H9 (cell line): ENCODE measurements at regions not wholly inside any gene's neighbourhood (a gene's known extent, or its start where the extent isn't known, plus 50 kb on each side); places are given as distances from the start of the nearest gene placed in this dataset.

ENCODE experiments used
- DNase-seq: peaks from one replicate; pipeline ENCODE4 v3.0.0-alpha.2; 2017
- H2AFZ ChIP-seq: one replicate; pipeline ENCODE4 v1.6.1; 2013; ENCODE audit warnings: mild to moderate bottlenecking, low read length, control low read depth, moderate library complexity
- H2AK5ac ChIP-seq: 2 replicates; pipeline ENCODE4 v1.6.1; 2013; ENCODE audit warnings: low read length, control low read depth, mixed read lengths; ENCODE audit not compliant: insufficient read length
- H2BK120ac ChIP-seq: one replicate; pipeline ENCODE4 v1.6.1; 2013; ENCODE audit warnings: low read depth, mild to moderate bottlenecking, low read length, control low read depth, inconsistent platforms; ENCODE audit not compliant: poor library complexity, severe bottlenecking
- H2BK12ac ChIP-seq: 2 replicates; pipeline ENCODE4 v1.6.1; 2013; ENCODE audit warnings: low read length, control low read depth, mixed read lengths, low read depth; ENCODE audit not compliant: insufficient read length
- H2BK15ac ChIP-seq: 2 replicates; pipeline ENCODE4 v1.6.1; 2013; ENCODE audit warnings: low read depth, low read length, control low read depth
- H2BK20ac ChIP-seq: one replicate; pipeline ENCODE4 v1.6.1; 2013; ENCODE audit warnings: low read depth, mild to moderate bottlenecking, low read length, control low read depth, inconsistent platforms; ENCODE audit not compliant: poor library complexity, severe bottlenecking
- H2BK5ac ChIP-seq: 2 replicates; pipeline ENCODE4 v1.6.1; 2013; ENCODE audit warnings: low read length, control low read depth, mixed read lengths; ENCODE audit not compliant: insufficient read length
- H3K14ac ChIP-seq: 2 replicates; pipeline ENCODE4 v1.6.1; 2013; ENCODE audit warnings: low read length, control low read depth; ENCODE audit not compliant: insufficient read depth
- H3K18ac ChIP-seq: 2 replicates; pipeline ENCODE4 v1.6.1; 2013; ENCODE audit warnings: low read depth, mild to moderate bottlenecking, mixed read lengths, low read length, control low read depth; ENCODE audit not compliant: insufficient read length
- H3K23ac ChIP-seq: 2 replicates; pipeline ENCODE4 v1.6.1; 2013; ENCODE audit warnings: low read length, control low read depth, mixed read lengths, low read depth; ENCODE audit not compliant: insufficient read length
- H3K23me2 ChIP-seq: 2 replicates; pipeline ENCODE4 v1.6.1; 2013; ENCODE audit warnings: low read depth, mild to moderate bottlenecking, mixed read lengths, low read length, control low read depth; ENCODE audit not compliant: insufficient read length, poor library complexity, severe bottlenecking
- H3K27ac ChIP-seq: 2 replicates; pipeline ENCODE4 v1.5.1; 2013; ENCODE audit warnings: low read length, control low read depth, mixed read lengths, low read depth; ENCODE audit not compliant: insufficient read length
- H3K27me3 ChIP-seq: 2 replicates; pipeline ENCODE4 v1.6.1; 2013; ENCODE audit warnings: low read length, control low read depth, inconsistent platforms; ENCODE audit not compliant: insufficient read depth
- H3K4ac ChIP-seq: 2 replicates; pipeline ENCODE4 v1.6.1; 2013; ENCODE audit warnings: low read depth, mild to moderate bottlenecking, control low read depth, inconsistent platforms, low read length, moderate library complexity
- H3K4me1 ChIP-seq: 2 replicates; pipeline ENCODE4 v1.6.1; 2013; ENCODE audit warnings: low read length, control low read depth, inconsistent platforms; ENCODE audit not compliant: insufficient read depth
- H3K4me2 ChIP-seq: 2 replicates; pipeline ENCODE4 v1.6.1; 2013; ENCODE audit warnings: low read length, control low read depth, mixed read lengths; ENCODE audit not compliant: insufficient read length, insufficient read depth
- H3K56ac ChIP-seq: 2 replicates; pipeline ENCODE4 v1.6.1; 2013; ENCODE audit warnings: low read depth, mild to moderate bottlenecking, mixed read lengths, low read length, control low read depth; ENCODE audit not compliant: insufficient read length
- H3K79me1 ChIP-seq: 2 replicates; pipeline ENCODE4 v1.6.1; 2013; ENCODE audit warnings: low read depth, mild to moderate bottlenecking, moderate library complexity, low read length, control low read depth, inconsistent platforms; ENCODE audit not compliant: insufficient read depth, poor library complexity, severe bottlenecking
- H3K79me2 ChIP-seq: 2 replicates; pipeline ENCODE4 v1.6.1; 2013; ENCODE audit warnings: low read length, control low read depth, inconsistent platforms; ENCODE audit not compliant: insufficient read depth
- H3K9ac ChIP-seq: 2 replicates; pipeline ENCODE4 v1.6.1; 2013; ENCODE audit warnings: low read length, control low read depth, mixed read lengths; ENCODE audit not compliant: insufficient read length; ENCODE audit errors: extremely low read depth
- H3K9me3 ChIP-seq: one replicate; pipeline ENCODE4 v1.6.1; 2013; ENCODE audit warnings: low read depth, low read length, inconsistent platforms; ENCODE audit not compliant: control insufficient read depth
- H3T11ph ChIP-seq: one replicate; pipeline ENCODE4 v1.6.1; 2013; ENCODE audit warnings: mild to moderate bottlenecking, low read length, control low read depth, inconsistent platforms
- H4K20me1 ChIP-seq: one replicate; pipeline ENCODE4 v1.6.1; 2013; ENCODE audit not compliant: control insufficient read depth, insufficient read length, insufficient read depth
- H4K5ac ChIP-seq: 2 replicates; pipeline ENCODE4 v1.6.1; 2013; ENCODE audit warnings: low read depth, mild to moderate bottlenecking, mixed read lengths, low read length, control low read depth; ENCODE audit not compliant: insufficient read length
- H4K8ac ChIP-seq: replicated peaks from 2 replicates; pipeline ENCODE4 v1.6.1; 2013; ENCODE audit warnings: low read length, control low read depth, mixed read lengths, low read depth; ENCODE audit not compliant: insufficient read length
- H4K91ac ChIP-seq: 2 replicates; pipeline ENCODE4 v1.6.1; 2013; ENCODE audit warnings: low read depth, mild to moderate bottlenecking, moderate library complexity, mixed read lengths, low read length, control low read depth; ENCODE audit not compliant: insufficient read length
- H3K27ac Mint-ChIP-seq, 3 experiments: 2 replicates in 2 of 3; 3 replicates in 1 of 3; pipeline ENCODE4 v1.8.0; 2020 to 2021; ENCODE audit warnings: mixed read lengths in 3 of 3, mild to moderate bottlenecking in 1 of 3, moderate library complexity in 1 of 3
- H3K27me3 Mint-ChIP-seq: 2 replicates; pipeline ENCODE4 v1.8.0; 2021; ENCODE audit warnings: low read depth, mild to moderate bottlenecking, moderate library complexity, mixed read lengths
- H3K36me3 Mint-ChIP-seq, 3 experiments: 2 replicates in 2 of 3; 3 replicates in 1 of 3; pipeline ENCODE4 v1.8.0; 2020 to 2021; ENCODE audit warnings: low read depth in 3 of 3, mixed read lengths in 3 of 3; ENCODE audit not compliant: insufficient read depth in 1 of 3
- H3K4me1 Mint-ChIP-seq, 2 experiments: 2 replicates each; pipeline ENCODE4 v1.8.0; 2020; ENCODE audit warnings: mixed read lengths in 2 of 2
- H3K4me3 Mint-ChIP-seq, 2 experiments: 2 replicates in 1 of 2; 3 replicates in 1 of 2; pipeline ENCODE4 v1.8.0; 2020 to 2021; ENCODE audit warnings: mild to moderate bottlenecking in 2 of 2, mixed read lengths in 2 of 2, moderate library complexity in 1 of 2
- H3K9me3 Mint-ChIP-seq, 2 experiments: 2 replicates in 1 of 2; 3 replicates in 1 of 2; pipeline ENCODE4 v1.8.0; 2020; ENCODE audit warnings: mild to moderate bottlenecking in 2 of 2, mixed read lengths in 2 of 2, moderate library complexity in 1 of 2
- WGBS: extraction: QIAGEN DNeasy Blood & Tissue Kit; methylation state at CpG from one replicate; pipeline ENCODE4 v1.1.7; 2013; ENCODE audit warnings: missing lambda C conversion rate, low lambda C conversion rate, mixed read lengths; ENCODE audit not compliant: insufficient read length; ENCODE audit errors: extremely low coverage; 5-methylcytosine and 5-hydroxymethylcytosine counted together
- TF ChIP-seq, protein P1 (sequence below): fragments of 200-600 bp; sonication (generic); conservative IDR thresholded peaks from 3 replicates; pipeline ENCODE4 v1.8.0; 2021; ENCODE audit warnings: antibody characterized with exemption, mild to moderate bottlenecking

DNA sequence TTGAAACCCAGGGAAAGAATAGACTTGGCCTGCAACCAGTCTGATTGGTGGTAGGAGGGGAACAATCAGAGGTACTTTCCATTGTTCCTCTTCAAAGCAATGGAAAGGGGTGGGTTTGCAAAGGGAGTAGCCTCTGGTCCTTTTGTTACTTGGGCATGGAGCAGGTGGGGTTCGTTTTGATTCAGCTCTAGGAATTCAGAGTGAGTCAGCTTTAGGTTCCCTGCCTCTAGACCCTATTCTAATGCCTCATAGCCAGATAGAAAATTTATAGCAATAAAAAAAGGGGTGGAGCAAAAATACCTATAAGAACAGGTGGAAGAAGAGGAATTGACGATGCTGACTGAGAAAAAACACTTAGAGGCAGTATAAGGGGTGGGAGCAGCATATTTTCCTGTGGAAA lies 636.4 kb downstream of the PLCL1 start:
- no peak overlapping the region for H3K56ac ChIP-seq
- no peaks in the 10 kb centered on the region for H3K36me3 Mint-ChIP-seq
- H3K23ac ChIP-seq: no peak overlapping the region
- H2AK5ac ChIP-seq: no peak overlapping the region
- H3K4ac ChIP-seq: no peak overlapping the region
- H3K9me3 Mint-ChIP-seq: no peaks in the 10 kb centered on the region
- H2BK5ac ChIP-seq: no peak overlapping the region
- H3K9me3 ChIP-seq: no peaks in the 10 kb centered on the region
- TF ChIP-seq, protein P1, sequence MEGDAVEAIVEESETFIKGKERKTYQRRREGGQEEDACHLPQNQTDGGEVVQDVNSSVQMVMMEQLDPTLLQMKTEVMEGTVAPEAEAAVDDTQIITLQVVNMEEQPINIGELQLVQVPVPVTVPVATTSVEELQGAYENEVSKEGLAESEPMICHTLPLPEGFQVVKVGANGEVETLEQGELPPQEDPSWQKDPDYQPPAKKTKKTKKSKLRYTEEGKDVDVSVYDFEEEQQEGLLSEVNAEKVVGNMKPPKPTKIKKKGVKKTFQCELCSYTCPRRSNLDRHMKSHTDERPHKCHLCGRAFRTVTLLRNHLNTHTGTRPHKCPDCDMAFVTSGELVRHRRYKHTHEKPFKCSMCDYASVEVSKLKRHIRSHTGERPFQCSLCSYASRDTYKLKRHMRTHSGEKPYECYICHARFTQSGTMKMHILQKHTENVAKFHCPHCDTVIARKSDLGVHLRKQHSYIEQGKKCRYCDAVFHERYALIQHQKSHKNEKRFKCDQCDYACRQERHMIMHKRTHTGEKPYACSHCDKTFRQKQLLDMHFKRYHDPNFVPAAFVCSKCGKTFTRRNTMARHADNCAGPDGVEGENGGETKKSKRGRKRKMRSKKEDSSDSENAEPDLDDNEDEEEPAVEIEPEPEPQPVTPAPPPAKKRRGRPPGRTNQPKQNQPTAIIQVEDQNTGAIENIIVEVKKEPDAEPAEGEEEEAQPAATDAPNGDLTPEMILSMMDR: no peak
- H3K27me3 Mint-ChIP-seq: no peaks in the 10 kb centered on the region
- no peak overlapping the region for H3K9ac ChIP-seq
- DNase-seq: no peak
- H3K4me2 ChIP-seq: no peak overlapping the region
- no peaks in the 10 kb centered on the region for H3K27me3 ChIP-seq
- H3K27ac Mint-ChIP-seq: peak overlapping the region in 1 of 3 experiments; percentile 35; a peak in 2 of 7 replicates
- no peaks in the 10 kb centered on the region for H4K20me1 ChIP-seq
- H4K91ac ChIP-seq: no peak overlapping the region
- no peak overlapping the region for H2BK12ac ChIP-seq
- H3K4me1 Mint-ChIP-seq: peaks cover 8 to 15% of the 10 kb centered on the region in 2 experiments
- H2BK20ac ChIP-seq: no peak overlapping the region
- no peak overlapping the region for H3K4me3 Mint-ChIP-seq
- no peak overlapping the region for H3K14ac ChIP-seq
- no peak overlapping the region for H2BK120ac ChIP-seq
- no peaks in the 10 kb centered on the region for H3K79me2 ChIP-seq
- H2AFZ ChIP-seq: no peak overlapping the region
- H3K4me1 ChIP-seq: no peaks in the 10 kb centered on the region
- no CpG with 5 or more reads among the region's 2 CpGs for WGBS
- H3K79me1 ChIP-seq: no peaks in the 10 kb centered on the region
- H3K23me2 ChIP-seq: no peaks in the 10 kb centered on the region
- no peak overlapping the region for H4K8ac ChIP-seq
- H3T11ph ChIP-seq: no peak overlapping the region
- H3K27ac ChIP-seq: no peak overlapping the region
- no peak overlapping the region for H2BK15ac ChIP-seq
- H4K5ac ChIP-seq: no peak overlapping the region
- no peak overlapping the region for H3K18ac ChIP-seq
